Stimulated activated naive CD8-positive, alpha-beta T cell treated with anti-CD3 and anti-CD28 coated beads, Interleukin-15, Interleukin-2, amounts not matched to agents 100 ng/mL and 50 ng/mL, for 24 hours (primary cell): ENCODE measurements at regions not wholly inside any gene's neighbourhood (a gene's known extent, or its start where the extent isn't known, plus 50 kb on each side); places are given as distances from the start of the nearest gene placed in this dataset.

Experiments
- H3K27ac Mint-ChIP-seq: one replicate; pipeline ENCODE4 v1.8.0; 2021; ENCODE audit warnings: mild to moderate bottlenecking, mixed read lengths
- H3K27me3 Mint-ChIP-seq: one replicate; pipeline ENCODE4 v1.8.0; 2021; ENCODE audit warnings: mixed read lengths
- H3K36me3 Mint-ChIP-seq: one replicate; pipeline ENCODE4 v1.8.0; 2021; ENCODE audit warnings: low read depth, mixed read lengths
- H3K4me1 Mint-ChIP-seq: one replicate; pipeline ENCODE4 v1.8.0; 2021; ENCODE audit warnings: low read depth, mixed read lengths
- H3K4me3 Mint-ChIP-seq: one replicate; pipeline ENCODE4 v1.8.0; 2021; ENCODE audit warnings: mild to moderate bottlenecking, mixed read lengths
- H3K9me3 Mint-ChIP-seq: one replicate; pipeline ENCODE4 v1.8.0; 2021; ENCODE audit warnings: mixed read lengths

- Mint-ChIP-seq H3K9me3 (no peaks in the 10 kb centered on the region), H3K27ac (no peak overlapping the region), H3K4me3 (no peak overlapping the region), H3K27me3 (no peaks in the 10 kb centered on the region), H3K4me1 (no peaks in the 10 kb centered on the region), H3K36me3 (no peaks in the 10 kb centered on the region)
Measured at GRCh38 chr3:178476886-178477285, 59.4 kb upstream of the KCNMB2 start.

- Mint-ChIP-seq H3K4me1 (no peaks in the 10 kb centered on the region), H3K9me3 (no peaks in the 10 kb centered on the region), H3K27me3 (peaks cover 4% of the 10 kb centered on the region), H3K36me3 (no peaks in the 10 kb centered on the region), H3K4me3 (no peak overlapping the region), H3K27ac (no peak overlapping the region)
Measured at GRCh38 chr3:178479446-178479845, 56.8 kb upstream of the KCNMB2 start.

- peaks cover 6% of the 10 kb centered on the region for H3K27me3 Mint-ChIP-seq
- H3K4me3 Mint-ChIP-seq: no peak overlapping the region
- no peaks in the 10 kb centered on the region for H3K9me3 Mint-ChIP-seq
- H3K27ac Mint-ChIP-seq: no peak overlapping the region
- no peaks in the 10 kb centered on the region for H3K36me3 Mint-ChIP-seq
- no peaks in the 10 kb centered on the region for H3K4me1 Mint-ChIP-seq
Measured at GRCh38 chr3:178479860-178480259, 56.4 kb upstream of the KCNMB2 start.

- Mint-ChIP-seq H3K36me3 (no peaks in the 10 kb centered on the region), H3K4me3 (no peak overlapping the region), H3K9me3 (no peaks in the 10 kb centered on the region)
Measured at GRCh38 chr3:178480274-178480673, 56.0 kb upstream of the KCNMB2 start.

GRCh38 chr3:178480795-178481194 lies 55.4 kb upstream of the KCNMB2 start:
- peaks cover 11% of the 10 kb centered on the region for H3K27me3 Mint-ChIP-seq
- H3K9me3 Mint-ChIP-seq: no peaks in the 10 kb centered on the region
- H3K4me1 Mint-ChIP-seq: no peaks in the 10 kb centered on the region
- no peak overlapping the region for H3K27ac Mint-ChIP-seq
- H3K36me3 Mint-ChIP-seq: no peaks in the 10 kb centered on the region
- no peak overlapping the region for H3K4me3 Mint-ChIP-seq

More at GRCh38 chr3:178480274-178480673, 56.0 kb upstream of the KCNMB2 start:
- no peak overlapping the region for H3K27ac Mint-ChIP-seq
- H3K27me3 Mint-ChIP-seq: peaks cover 11% of the 10 kb centered on the region
- no peaks in the 10 kb centered on the region for H3K4me1 Mint-ChIP-seq

- no peaks in the 10 kb centered on the region for H3K9me3 Mint-ChIP-seq
- H3K36me3 Mint-ChIP-seq: no peaks in the 10 kb centered on the region
- no peak overlapping the region for H3K4me3 Mint-ChIP-seq
- no peaks in the 10 kb centered on the region for H3K4me1 Mint-ChIP-seq
- peaks cover 11% of the 10 kb centered on the region for H3K27me3 Mint-ChIP-seq
- no peak overlapping the region for H3K27ac Mint-ChIP-seq
Measured at GRCh38 chr3:178482981-178483380, 53.3 kb upstream of the KCNMB2 start.

- Mint-ChIP-seq H3K4me3 (no peak overlapping the region), H3K27me3 (peaks cover 11% of the 10 kb centered on the region), H3K27ac (no peak overlapping the region), H3K4me1 (no peaks in the 10 kb centered on the region), H3K36me3 (no peaks in the 10 kb centered on the region), H3K9me3 (no peaks in the 10 kb centered on the region)
Measured at GRCh38 chr3:178483704-178484103, 52.5 kb upstream of the KCNMB2 start.

GRCh38 chr3:178485756-178486155 lies 50.5 kb upstream of the KCNMB2 start:
- no peaks in the 10 kb centered on the region for H3K4me1 Mint-ChIP-seq
- no peak overlapping the region for H3K4me3 Mint-ChIP-seq
- no peaks in the 10 kb centered on the region for H3K36me3 Mint-ChIP-seq
- no peak overlapping the region for H3K27ac Mint-ChIP-seq
- peaks cover 11% of the 10 kb centered on the region for H3K27me3 Mint-ChIP-seq
- no peaks in the 10 kb centered on the region for H3K9me3 Mint-ChIP-seq
